HEK293 (cell line): ENCODE measurements at regions not wholly inside any gene's neighbourhood (a gene's known extent, or its start where the extent isn't known, plus 50 kb on each side); places are given as distances from the start of the nearest gene placed in this dataset.

Experiments
- CTCF ChIA-PET: fragments of 350-600 bp; formaldehyde crosslinking; extraction: SDS; loops from one replicate; lab custom pipeline; 2021; ENCODE audit warnings: antibody characterized with exemption; lab: Yijun Ruan, JAX
- POLR2A ChIA-PET: fragments of 300-600 bp; formaldehyde crosslinking; extraction: SDS; loops from one replicate; lab custom pipeline; 2020; ENCODE audit warnings: antibody characterized with exemption, inconsistent platforms; lab: Yijun Ruan, JAX
- H3K27ac ChIP-seq: fragments of 200-500 bp; sonication (Bioruptor generic); 2 replicates; pipeline ENCODE4 v1.5.1; 2014; ENCODE audit warnings: low read depth, low read length, control low read depth, inconsistent platforms; ENCODE audit errors: extremely low read depth
- H3K36me3 ChIP-seq, 2 experiments: fragments of 200-500 bp in 1 of 2; sonication (Bioruptor generic) in 1 of 2; 1 replicate in 1 of 2; 2 replicates in 1 of 2; pipeline ENCODE4 v1.5.1; 2014 to 2017; ENCODE audit warnings: inconsistent platforms in 2 of 2, low read length in 2 of 2; ENCODE audit not compliant: control insufficient read depth in 2 of 2, insufficient read depth in 1 of 2
- H3K4me1 ChIP-seq: fragments of 200-500 bp; sonication (Bioruptor generic); 2 replicates; pipeline ENCODE4 v1.5.1; 2014; ENCODE audit warnings: mild to moderate bottlenecking, low read length, inconsistent platforms; ENCODE audit not compliant: control insufficient read depth, insufficient read depth
- H3K4me3 ChIP-seq: 2 replicates; pipeline ENCODE4 v1.5.1; 2011; ENCODE audit warnings: low read depth, mild to moderate bottlenecking, control low read depth, low read length, moderate library complexity
- H3K9me3 ChIP-seq: fragments of 200-500 bp; sonication (Bioruptor generic); 2 replicates; pipeline ENCODE4 v1.5.1; 2014; ENCODE audit warnings: low read depth, low read length, inconsistent platforms; ENCODE audit not compliant: control insufficient read depth, insufficient read depth
- ATF2 ChIP-seq: fragments of 450-650 bp; formaldehyde crosslinking; IDR thresholded peaks from 2 replicates; pipeline ENCODE4 v1.5.1; 2016; ENCODE audit warnings: missing biosample characterization, missing genetic modification characterization, low read depth
- BCL11A ChIP-seq: fragments of 450-650 bp; formaldehyde crosslinking; IDR thresholded peaks from 2 replicates; pipeline ENCODE4 v1.5.1; 2016; ENCODE audit warnings: low read depth, missing biosample characterization, missing genetic modification characterization
- BCL6B ChIP-seq: fragments of 450-650 bp; formaldehyde crosslinking; IDR thresholded peaks from 2 replicates; pipeline ENCODE4 v1.5.1; 2017; ENCODE audit warnings: missing biosample characterization, missing genetic modification characterization
- HOXD13 ChIP-seq: sonication (generic); formaldehyde crosslinking; IDR thresholded peaks from 2 replicates; pipeline ENCODE4 v1.8.0; 2022; ENCODE audit warnings: missing genetic modification reagents, borderline replicate concordance
- KLF17 ChIP-seq: fragments of 450-650 bp; formaldehyde crosslinking; IDR thresholded peaks from 2 replicates; pipeline ENCODE4 v1.5.1; 2016; ENCODE audit warnings: missing biosample characterization, missing genetic modification characterization
- SCRT2 ChIP-seq: fragments of 450-650 bp; formaldehyde crosslinking; IDR thresholded peaks from 2 replicates; pipeline ENCODE4 v1.5.1; 2016; ENCODE audit warnings: missing biosample characterization, missing genetic modification characterization
- TCF7L2 ChIP-seq: IDR thresholded peaks from 2 replicates; pipeline ENCODE4 v1.6.1; 2011; ENCODE audit warnings: low read depth, mild to moderate bottlenecking, inconsistent platforms, low read length, moderate library complexity, borderline replicate concordance
- YY2 ChIP-seq: fragments of 450-650 bp; formaldehyde crosslinking; IDR thresholded peaks from 2 replicates; pipeline ENCODE4 v1.5.1; 2016; ENCODE audit warnings: missing biosample characterization, missing genetic modification characterization
- ZFP69B ChIP-seq: fragments of 450-650 bp; formaldehyde crosslinking; IDR thresholded peaks from 2 replicates; pipeline ENCODE4 v1.5.1; 2016; ENCODE audit warnings: missing biosample characterization, missing genetic modification characterization
- ZNF292 ChIP-seq: fragments of 450-650 bp; formaldehyde crosslinking; IDR thresholded peaks from 2 replicates; pipeline ENCODE4 v1.5.1; 2016; ENCODE audit warnings: low read depth, missing biosample characterization, missing genetic modification characterization, borderline replicate concordance
- ZNF366 ChIP-seq: fragments of 450-650 bp; formaldehyde crosslinking; conservative IDR thresholded peaks from 2 replicates; pipeline ENCODE4 v1.5.1; 2016; ENCODE audit warnings: missing biosample characterization, missing genetic modification characterization
- ZNF423 ChIP-seq: fragments of 450-650 bp; formaldehyde crosslinking; IDR thresholded peaks from 2 replicates; pipeline ENCODE4 v1.5.1; 2016; ENCODE audit warnings: missing biosample characterization, missing genetic modification characterization
- ZNF488 ChIP-seq: fragments of 450-650 bp; formaldehyde crosslinking; IDR thresholded peaks from 2 replicates; pipeline ENCODE4 v1.5.1; 2016; ENCODE audit warnings: missing biosample characterization, missing genetic modification characterization
- ZNF548 ChIP-seq: fragments of 450-650 bp; formaldehyde crosslinking; IDR thresholded peaks from 2 replicates; pipeline ENCODE4 v1.5.1; 2016; ENCODE audit warnings: missing biosample characterization, missing genetic modification characterization
- ZNF561 ChIP-seq: fragments of 450-650 bp; IDR thresholded peaks from 2 replicates; pipeline ENCODE4 v1.5.1; 2018; ENCODE audit warnings: missing biosample characterization, missing genetic modification characterization, borderline replicate concordance
- ZNF621 ChIP-seq: fragments of 450-650 bp; formaldehyde crosslinking; IDR thresholded peaks from 2 replicates; pipeline ENCODE4 v1.5.1; 2017; ENCODE audit warnings: missing biosample characterization, missing genetic modification characterization
- ZNF624 ChIP-seq: fragments of 450-650 bp; formaldehyde crosslinking; IDR thresholded peaks from 2 replicates; pipeline ENCODE4 v1.5.1; 2017; ENCODE audit warnings: missing biosample characterization, missing genetic modification characterization
- ZNF654 ChIP-seq: fragments of 450-650 bp; formaldehyde crosslinking; IDR thresholded peaks from 2 replicates; pipeline ENCODE4 v1.5.1; 2016; ENCODE audit warnings: low read depth, missing biosample characterization, missing genetic modification characterization
- TF ChIP-seq, protein P1 (sequence below): sonication (generic); formaldehyde crosslinking; IDR thresholded peaks from 2 replicates; pipeline ENCODE4 v1.8.1; 2022; ENCODE audit warnings: mild to moderate bottlenecking, moderate library complexity, missing genetic modification reagents
- TF ChIP-seq, protein P2 (sequence below): fragments of 450-650 bp; formaldehyde crosslinking; IDR thresholded peaks from 2 replicates; pipeline ENCODE4 v1.5.1; 2017; ENCODE audit warnings: missing biosample characterization, mild to moderate bottlenecking, missing genetic modification characterization, moderate library complexity

- no peak for TF ChIP-seq YY2 (tag by site-specific recombination)
- TF ChIP-seq ZNF292 (tag by site-specific recombination): no peak
- no peak for TF ChIP-seq ZNF366 (tag by site-specific recombination)
- TF ChIP-seq, protein P1, sequence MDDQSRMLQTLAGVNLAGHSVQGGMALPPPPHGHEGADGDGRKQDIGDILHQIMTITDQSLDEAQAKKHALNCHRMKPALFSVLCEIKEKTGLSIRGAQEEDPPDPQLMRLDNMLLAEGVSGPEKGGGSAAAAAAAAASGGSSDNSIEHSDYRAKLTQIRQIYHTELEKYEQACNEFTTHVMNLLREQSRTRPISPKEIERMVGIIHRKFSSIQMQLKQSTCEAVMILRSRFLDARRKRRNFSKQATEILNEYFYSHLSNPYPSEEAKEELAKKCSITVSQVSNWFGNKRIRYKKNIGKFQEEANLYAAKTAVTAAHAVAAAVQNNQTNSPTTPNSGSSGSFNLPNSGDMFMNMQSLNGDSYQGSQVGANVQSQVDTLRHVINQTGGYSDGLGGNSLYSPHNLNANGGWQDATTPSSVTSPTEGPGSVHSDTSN: no peak
- TF ChIP-seq, protein P2, sequence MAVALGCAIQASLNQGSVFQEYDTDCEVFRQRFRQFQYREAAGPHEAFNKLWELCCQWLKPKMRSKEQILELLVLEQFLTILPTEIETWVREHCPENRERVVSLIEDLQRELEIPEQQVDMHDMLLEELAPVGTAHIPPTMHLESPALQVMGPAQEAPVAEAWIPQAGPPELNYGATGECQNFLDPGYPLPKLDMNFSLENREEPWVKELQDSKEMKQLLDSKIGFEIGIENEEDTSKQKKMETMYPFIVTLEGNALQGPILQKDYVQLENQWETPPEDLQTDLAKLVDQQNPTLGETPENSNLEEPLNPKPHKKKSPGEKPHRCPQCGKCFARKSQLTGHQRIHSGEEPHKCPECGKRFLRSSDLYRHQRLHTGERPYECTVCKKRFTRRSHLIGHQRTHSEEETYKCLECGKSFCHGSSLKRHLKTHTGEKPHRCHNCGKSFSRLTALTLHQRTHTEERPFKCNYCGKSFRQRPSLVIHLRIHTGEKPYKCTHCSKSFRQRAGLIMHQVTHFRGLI (tag by site-specific recombination): no peak
Measured at GRCh38 chr1:214882616-214883015, 199.9 kb upstream of the KCNK2 start (continued).

DNA sequence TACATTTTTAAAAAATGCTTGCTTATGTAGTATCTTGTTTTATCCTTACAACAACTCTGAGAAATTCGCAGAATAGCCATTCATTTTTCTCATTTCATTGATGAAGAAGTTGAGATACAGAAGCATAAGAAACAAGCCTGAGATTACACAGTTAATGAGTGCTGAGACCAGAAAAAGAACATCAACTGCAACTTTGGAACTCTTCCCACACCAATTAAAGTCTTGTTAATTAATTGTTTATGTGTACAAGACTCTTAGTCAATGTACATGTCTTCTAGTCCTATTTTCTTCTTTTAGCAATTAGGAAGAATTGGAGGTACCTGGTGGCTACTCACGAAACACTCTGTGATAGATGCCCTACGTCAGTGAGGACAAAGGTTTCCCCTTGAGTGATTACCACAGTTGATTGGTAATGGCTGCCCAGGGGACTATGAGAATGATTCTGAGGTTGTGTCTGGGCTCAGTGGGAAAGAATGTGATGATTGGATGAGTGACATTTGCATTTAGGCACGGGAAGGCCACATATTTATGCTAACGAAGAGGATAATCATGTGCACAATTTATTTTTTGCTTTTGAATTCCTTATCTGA, 187.4 kb upstream of the KCNK2 start:
- TF ChIP-seq KLF17 (tag by site-specific recombination) (no peak), ZNF548 (tag by site-specific recombination) (no peak), BCL6B (tag by site-specific recombination) (no peak), ZNF423 (tag by site-specific recombination) (no peak), ZFP69B (tag by site-specific recombination) (no peak), BCL11A (tag by site-specific recombination) (no peak), ZNF561 (tag by site-specific recombination) (no peak), ZNF488 (no peak), TCF7L2 (no peak), ZNF624 (tag by site-specific recombination) (no peak), ZNF621 (tag by site-specific recombination) (no peak), ZNF654 (tag by site-specific recombination) (no peak), SCRT2 (tag by site-specific recombination) (no peak), ATF2 (tag by site-specific recombination) (no peak), HOXD13 (no peak)
- CTCF ChIA-PET: no interaction called here
- Histone ChIP-seq H3K4me3 (no peak overlapping the region), H3K4me1 (no peaks in the 10 kb centered on the region), H3K36me3 (no peaks in the 10 kb centered on the region), H3K27ac (no peak overlapping the region), H3K9me3 (no peaks in the 10 kb centered on the region)
- POLR2A ChIA-PET: no interaction called here
